Fibroblast of lung (primary cell): ENCODE measurements at regions not wholly inside any gene's neighbourhood (a gene's known extent, or its start where the extent isn't known, plus 50 kb on each side); places are given as distances from the start of the nearest gene placed in this dataset.

ENCODE experiments used
- CTCF ChIP-seq, 2 donors: IDR thresholded peaks in 1 of 2; conservative IDR thresholded peaks in 1 of 2; 1 replicate in 1 of 2; 2 replicates in 1 of 2; pipeline ENCODE4 v1.5.1; 2011 to 2012; ENCODE audit warnings: low read length in 2 of 2, control low read depth in 1 of 2, inconsistent platforms in 1 of 2, low read depth in 1 of 2, mild to moderate bottlenecking in 1 of 2
- EZH2 ChIP-seq: IDR thresholded peaks from 2 replicates; pipeline ENCODE4 v1.5.1; 2012; ENCODE audit warnings: low read length, control low read depth, mild to moderate bottlenecking; ENCODE audit errors: missing control alignments

GRCh38 chr18:1846640-1847039 lies 724.7 kb downstream of the METTL4 start:
- TF ChIP-seq CTCF (conservative IDR thresholded peaks at IDR 0.05 in 1 of 2, IDR thresholded peaks at IDR 0.05 in 1 of 2; ENCODE audit: low read depth in 1 of 2, low read length in 2 of 2) (no peak), EZH2 (no peak)
